Tibial nerve (tissue), 4 donors: ENCODE measurements at regions not wholly inside any gene's neighbourhood (a gene's known extent, or its start where the extent isn't known, plus 50 kb on each side); places are given as distances from the start of the nearest gene placed in this dataset.

Source experiments
- CTCF ChIP-seq, 5 experiments: fragments of 200-600 bp in 3 of 5; fragments of 450-650 bp in 2 of 5; sonication (generic) in 3 of 5; IDR thresholded peaks; one replicate each; pipeline ENCODE4 v1.5.1; 2016 to 2019; ENCODE audit warnings: antibody characterized with exemption in 5 of 5, mild to moderate bottlenecking in 3 of 5, moderate library complexity in 2 of 5
- EP300 ChIP-seq, 2 donors: sonication (generic); formaldehyde crosslinking; IDR thresholded peaks; one replicate each; pipeline ENCODE4 v1.6.1; 2017; ENCODE audit warnings: antibody characterized with exemption in 2 of 2, mild to moderate bottlenecking in 1 of 2

GRCh38 chr12:23455283-23455682 lies 494.2 kb downstream of the SOX5 start:
- TF ChIP-seq CTCF (IDR thresholded peaks at IDR 0.05) = no peak
- TF ChIP-seq EP300 (IDR thresholded peaks at IDR 0.05) = no peak
